Osteoblast (primary cell): ENCODE measurements at regions not wholly inside any gene's neighbourhood (a gene's known extent, or its start where the extent isn't known, plus 50 kb on each side); places are given as distances from the start of the nearest gene placed in this dataset.
"Not testable (repeated sequence)": the region's sequence is repeated elsewhere in the genome, so short reads cannot be mapped to it uniquely, and the experiment has no call there.

ENCODE experiments used
- DNase-seq: peaks from one replicate; pipeline ENCODE4 v3.0.0; 2011; ENCODE audit warnings: low spot score, mixed read lengths; ENCODE audit not compliant: insufficient read length; ENCODE audit errors: missing footprints
- H2AFZ ChIP-seq: 2 replicates; pipeline ENCODE4 v1.6.0; 2011; ENCODE audit warnings: mild to moderate bottlenecking, low read length
- H3K27ac ChIP-seq: 2 replicates; pipeline ENCODE4 v1.5.1; 2011; ENCODE audit warnings: mild to moderate bottlenecking, low read depth, low read length, moderate library complexity
- H3K27me3 ChIP-seq: 2 replicates; pipeline ENCODE4 v1.6.0; 2012; ENCODE audit warnings: mild to moderate bottlenecking, control low read depth, inconsistent platforms, low read length, moderate library complexity; ENCODE audit not compliant: insufficient read depth
- H3K36me3 ChIP-seq: 2 replicates; pipeline ENCODE4 v1.5.1; 2011; ENCODE audit warnings: mild to moderate bottlenecking, low read length, control low read depth, moderate library complexity; ENCODE audit not compliant: insufficient read depth
- H3K4me1 ChIP-seq: 2 replicates; pipeline ENCODE4 v1.5.1; 2011; ENCODE audit warnings: mild to moderate bottlenecking, low read length, control low read depth, moderate library complexity; ENCODE audit not compliant: insufficient read depth
- H3K4me2 ChIP-seq: 2 replicates; pipeline ENCODE4 v1.6.0; 2011; ENCODE audit warnings: mild to moderate bottlenecking, low read length; ENCODE audit not compliant: insufficient read depth
- H3K4me3 ChIP-seq: fragments of 200-600 bp; sonication (generic); 3 replicates; pipeline ENCODE4 v1.5.1; 2012; ENCODE audit warnings: mild to moderate bottlenecking, low read length, inconsistent platforms; ENCODE audit not compliant: insufficient read depth
- H3K79me2 ChIP-seq: 2 replicates; pipeline ENCODE4 v1.6.0; 2012; ENCODE audit warnings: mild to moderate bottlenecking, low read length, control low read depth, inconsistent platforms; ENCODE audit not compliant: insufficient read depth
- H3K9me3 ChIP-seq: 2 replicates; pipeline ENCODE4 v1.5.1; 2011; ENCODE audit warnings: low read depth, low read length, control low read depth
- H4K20me1 ChIP-seq: 2 replicates; pipeline ENCODE4 v1.6.0; 2012; ENCODE audit warnings: mild to moderate bottlenecking, low read length, control low read depth; ENCODE audit not compliant: insufficient read depth
- CTCF ChIP-seq: IDR thresholded peaks from 2 replicates; pipeline ENCODE4 v1.5.1; 2011; ENCODE audit warnings: mild to moderate bottlenecking, low read depth, low read length, moderate library complexity; ENCODE audit errors: extremely low read depth

GRCh38 chr3:34111361-34111760, 312.9 kb downstream of the PDCD6IP start:
- H3K79me2 ChIP-seq, result no peaks in the 10 kb centered on the region
- no peak overlapping the region for H2AFZ ChIP-seq
- no peak for DNase-seq
- TF ChIP-seq CTCF, result no peak
- H3K27ac ChIP-seq, result no peak overlapping the region
- H3K4me2 ChIP-seq, result no peak overlapping the region
- H3K9me3 ChIP-seq, result no peaks in the 10 kb centered on the region
- H3K4me1 ChIP-seq, result no peaks in the 10 kb centered on the region
- H3K4me3 ChIP-seq, result no peak overlapping the region
- H3K27me3 ChIP-seq, result no peaks in the 10 kb centered on the region
- no peaks in the 10 kb centered on the region for H4K20me1 ChIP-seq
- H3K36me3 ChIP-seq, result no peaks in the 10 kb centered on the region

- not testable (repeated sequence) for H3K9me3 ChIP-seq, H3K4me3 ChIP-seq, H3K27me3 ChIP-seq, DNase-seq, H2AFZ ChIP-seq, H3K4me1 ChIP-seq, H4K20me1 ChIP-seq, H3K4me2 ChIP-seq, H3K27ac ChIP-seq, H3K79me2 ChIP-seq, H3K36me3 ChIP-seq
Measured at GRCh38 chr3:34112261-34112660, 313.8 kb downstream of the PDCD6IP start.

GRCh38 chr3:34131091-34131490, 332.7 kb downstream of the PDCD6IP start:
- TF ChIP-seq CTCF, result no peak
- no peaks in the 10 kb centered on the region for H3K36me3 ChIP-seq
- no peak overlapping the region for H3K4me2 ChIP-seq
- no peak overlapping the region for H3K27ac ChIP-seq
- no peaks in the 10 kb centered on the region for H3K27me3 ChIP-seq
- H3K79me2 ChIP-seq, result no peaks in the 10 kb centered on the region
- DNase-seq, result no peak
- no peaks in the 10 kb centered on the region for H3K9me3 ChIP-seq
- no peaks in the 10 kb centered on the region for H3K4me1 ChIP-seq
- H3K4me3 ChIP-seq, result no peak overlapping the region
- H2AFZ ChIP-seq, result no peak overlapping the region
- no peaks in the 10 kb centered on the region for H4K20me1 ChIP-seq

- H3K4me3 ChIP-seq, result no peak overlapping the region
- H3K36me3 ChIP-seq, result no peaks in the 10 kb centered on the region
- H3K27ac ChIP-seq, result no peak overlapping the region
- no peaks in the 10 kb centered on the region for H3K79me2 ChIP-seq
- no peak overlapping the region for H3K4me2 ChIP-seq
- H4K20me1 ChIP-seq, result no peaks in the 10 kb centered on the region
- H3K4me1 ChIP-seq, result no peaks in the 10 kb centered on the region
- TF ChIP-seq CTCF, result no peak
- H2AFZ ChIP-seq, result no peak overlapping the region
- no peaks in the 10 kb centered on the region for H3K27me3 ChIP-seq
- no peaks in the 10 kb centered on the region for H3K9me3 ChIP-seq
- DNase-seq, result no peak
Measured at GRCh38 chr3:34132069-34132692, 333.8 kb downstream of the PDCD6IP start.
